Coronary artery (tissue), 2 donors: ENCODE measurements at regions not wholly inside any gene's neighbourhood (a gene's known extent, or its start where the extent isn't known, plus 50 kb on each side); places are given as distances from the start of the nearest gene placed in this dataset.

Source experiments
- DNase-seq: peaks from one replicate; pipeline ENCODE4 v3.0.0-alpha.2; 2017; ENCODE audit warnings: low spot score
- H3K27ac ChIP-seq, 2 donors: fragments of 200-600 bp; sonication (generic); one replicate each; pipeline ENCODE4 v1.5.1; 2016 to 2019
- H3K4me3 ChIP-seq: fragments of 200-600 bp; sonication (generic); 2 replicates; pipeline ENCODE4 v1.5.1; 2016; ENCODE audit warnings: mild to moderate bottlenecking, moderate library complexity
- CTCF ChIP-seq: fragments of 200-600 bp; sonication (generic); IDR thresholded peaks from one replicate; pipeline ENCODE4 v1.5.1; 2019; ENCODE audit warnings: antibody characterized with exemption

- no peak for DNase-seq
- no peak for TF ChIP-seq CTCF
- no peak overlapping the region for H3K27ac ChIP-seq
- no peak overlapping the region for H3K4me3 ChIP-seq
Measured at GRCh38 chr1:88239205-88239604, 444.9 kb upstream of the PKN2 start.

DNA sequence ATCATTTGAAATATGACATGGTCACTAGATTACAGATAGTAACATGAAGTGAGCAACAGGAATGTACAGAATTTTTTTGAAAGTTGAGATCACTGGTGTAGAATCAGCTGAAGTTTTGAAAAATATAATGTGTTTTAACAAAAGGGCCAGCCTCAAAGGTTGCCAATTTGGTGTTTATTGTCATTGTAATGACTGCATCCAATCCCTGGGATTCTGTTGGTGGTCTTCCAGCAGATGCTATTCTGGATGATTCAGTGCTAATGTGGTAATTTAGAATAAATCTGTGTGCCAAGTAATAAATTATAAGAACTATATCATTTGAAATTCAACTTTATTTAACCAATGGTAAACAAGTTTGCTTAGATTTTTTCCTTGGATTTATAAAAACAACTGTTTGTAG is 436.4 kb upstream of the PKN2 start:
- TF ChIP-seq CTCF: no peak
- DNase-seq: no peak
- no peak overlapping the region for H3K27ac ChIP-seq
- H3K4me3 ChIP-seq: no peak overlapping the region

- TF ChIP-seq CTCF: no peak
- no peak for DNase-seq
- H3K4me3 ChIP-seq: no peak overlapping the region
- H3K27ac ChIP-seq: no peak overlapping the region
Measured at GRCh38 chr1:88250915-88251314, 433.2 kb upstream of the PKN2 start.

GRCh38 chr1:88252745-88253144 is 431.3 kb upstream of the PKN2 start:
- no peak for DNase-seq
- Histone ChIP-seq H3K27ac (no peak overlapping the region), H3K4me3 (no peak overlapping the region)
- no peak for TF ChIP-seq CTCF

DNA sequence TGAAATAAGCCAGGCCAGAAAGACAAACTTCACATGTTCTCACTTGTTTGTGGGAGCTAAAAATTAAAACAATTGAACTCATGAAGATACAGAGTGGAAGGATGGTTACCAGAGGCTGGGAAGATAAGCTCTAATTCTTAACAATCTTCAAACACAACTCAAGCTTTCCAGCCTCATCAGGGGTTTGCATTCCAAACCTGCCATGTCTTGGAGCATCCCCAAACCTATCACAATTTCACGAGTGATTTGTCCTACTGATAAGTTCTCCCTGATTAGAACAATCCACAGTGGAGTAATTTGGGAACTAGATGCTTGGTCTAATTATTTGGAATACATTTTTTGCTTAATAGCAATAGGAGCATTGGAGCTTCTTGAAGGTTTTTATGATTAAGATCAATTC is 418.5 kb upstream of the PKN2 start:
- TF ChIP-seq CTCF: no peak

DNA sequence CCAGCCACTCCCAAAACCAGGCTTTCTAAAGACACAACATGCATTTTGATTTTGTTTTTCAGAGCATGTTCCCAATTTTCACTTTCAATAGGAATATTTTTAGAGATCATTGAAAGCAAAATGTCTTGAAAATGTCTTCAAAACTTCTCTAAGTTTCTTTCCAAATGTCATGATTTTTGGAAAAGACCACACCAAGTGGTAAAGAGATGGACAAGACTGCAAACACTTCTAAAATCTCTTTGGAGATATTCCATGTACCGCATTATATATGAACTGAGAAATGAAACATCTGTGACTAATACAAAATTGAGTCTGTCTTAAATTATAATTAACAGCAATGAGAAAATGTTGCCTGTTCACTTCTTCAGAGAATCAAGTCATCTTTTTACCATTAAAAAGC is 418.0 kb upstream of the PKN2 start:
- no peak for DNase-seq
- no peak overlapping the region for H3K27ac ChIP-seq
- H3K4me3 ChIP-seq: no peak overlapping the region
- no peak for TF ChIP-seq CTCF

More for the DNA sequence above, 418.5 kb upstream of the PKN2 start:
- Histone ChIP-seq H3K4me3 (no peak overlapping the region), H3K27ac (no peak overlapping the region)
- DNase-seq: no peak

DNA sequence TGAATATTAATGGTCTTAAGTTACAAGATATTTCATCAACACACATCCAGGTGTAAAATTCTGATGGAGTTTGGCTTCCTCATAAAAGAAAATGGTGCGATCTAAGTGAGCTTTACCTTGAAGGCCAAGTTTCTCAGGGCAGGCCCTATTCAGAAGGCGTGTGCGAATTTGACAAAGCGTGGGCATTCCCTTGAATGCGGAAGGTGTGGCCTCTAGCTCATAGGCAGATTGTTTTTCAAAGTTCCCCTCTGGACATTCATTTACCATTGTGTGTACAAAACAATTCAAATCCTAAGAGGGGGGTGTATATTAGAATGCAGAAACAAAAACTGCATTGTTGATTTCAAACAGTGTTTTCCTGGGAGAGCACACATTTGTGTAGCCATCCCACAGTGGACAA is 411.9 kb upstream of the PKN2 start:
- no peak for DNase-seq
- H3K4me3 ChIP-seq: no peak overlapping the region
- no peak for TF ChIP-seq CTCF
- H3K27ac ChIP-seq: no peak overlapping the region
